HG02943 (cell line): ENCODE measurements at regions not wholly inside any gene's neighbourhood (a gene's known extent, or its start where the extent isn't known, plus 50 kb on each side); places are given as distances from the start of the nearest gene placed in this dataset.

Source experiments
- ATAC-seq: cut with Tn5 transposase; IDR thresholded peaks from one replicate; pipeline ENCODE4 v1.9.1; 2021; ENCODE audit warnings: mild to moderate bottlenecking, low read depth, moderate library complexity; ENCODE audit not compliant: unreplicated experiment

GRCh38 chr5:98099448-98100105 lies 673.9 kb upstream of the RGMB start:
- no peak for ATAC-seq

- no peak for ATAC-seq
Observed at GRCh38 chr5:98101131-98101530, 672.3 kb upstream of the RGMB start.

GRCh38 chr5:98102936-98103335 lies 670.5 kb upstream of the RGMB start:
- no peak for ATAC-seq

GRCh38 chr5:98103807-98104206 lies 669.7 kb upstream of the RGMB start:
- no peak for ATAC-seq

- ATAC-seq, result no peak
Observed at GRCh38 chr5:98104454-98105188, 668.8 kb upstream of the RGMB start.

GRCh38 chr5:98105681-98106080 lies 667.8 kb upstream of the RGMB start:
- no peak for ATAC-seq

GRCh38 chr5:98106116-98107031 lies 667.1 kb upstream of the RGMB start:
- no peak for ATAC-seq

GRCh38 chr5:98108497-98108896 lies 665.0 kb upstream of the RGMB start:
- ATAC-seq, result no peak

- ATAC-seq, result no peak
Observed at GRCh38 chr5:98109561-98110006, 663.9 kb upstream of the RGMB start.

- no peak for ATAC-seq
Observed at GRCh38 chr5:98110282-98110691, 663.2 kb upstream of the RGMB start.

GRCh38 chr5:98110791-98111190 lies 662.7 kb upstream of the RGMB start:
- ATAC-seq, result no peak

GRCh38 chr5:98111686-98112085 lies 661.8 kb upstream of the RGMB start:
- ATAC-seq, result no peak

- ATAC-seq, result no peak
Observed at GRCh38 chr5:98121036-98121936, 652.2 kb upstream of the RGMB start.

GRCh38 chr5:98128271-98128670 lies 645.2 kb upstream of the RGMB start:
- ATAC-seq, result no peak

- ATAC-seq, result no peak
Observed at GRCh38 chr5:98128846-98129245, 644.6 kb upstream of the RGMB start.

GRCh38 chr5:98130261-98131035 lies 643.0 kb upstream of the RGMB start:
- no peak for ATAC-seq

GRCh38 chr5:98144116-98144515 lies 629.3 kb upstream of the RGMB start:
- no peak for ATAC-seq

GRCh38 chr5:98144710-98145109 lies 628.8 kb upstream of the RGMB start:
- ATAC-seq, result no peak

GRCh38 chr5:98157368-98157767 lies 616.1 kb upstream of the RGMB start:
- no peak for ATAC-seq
